GM13976 (cell line): ENCODE measurements at regions not wholly inside any gene's neighbourhood (a gene's known extent, or its start where the extent isn't known, plus 50 kb on each side); places are given as distances from the start of the nearest gene placed in this dataset.

ENCODE experiments used
- DNase-seq: peaks from one replicate; pipeline ENCODE4 v3.0.0; 2012; ENCODE audit warnings: low spot score
- CTCF ChIP-seq: IDR thresholded peaks from 2 replicates; pipeline ENCODE4 v1.5.1; 2012; ENCODE audit warnings: borderline replicate concordance, mild to moderate bottlenecking; ENCODE audit not compliant: insufficient read depth; ENCODE audit errors: extremely low read depth, missing control alignments, control extremely low read depth
- in situ Hi-C: fragments of 300-500 bp; cut with MboI; formaldehyde crosslinking; loops from one replicate; pipeline ENCODE4 v1.12.0; 2022; ENCODE audit warnings: low sequenced_read_pairs, mixed read lengths, inconsistent platforms; ENCODE audit not compliant: unreplicated experiment

GRCh38 chr5:88556406-88556805, 287.8 kb upstream of the TMEM161B start:
- TF ChIP-seq CTCF: no peak
- in situ Hi-C loops: no loop called here
- no peak for DNase-seq

GRCh38 chr5:88555674-88556073, 287.0 kb upstream of the TMEM161B start:
- in situ Hi-C loops: no loop called here
- DNase-seq: no peak

GRCh38 chr5:88553986-88554385, 285.3 kb upstream of the TMEM161B start:
- in situ Hi-C loops: no loop called here
- no peak for DNase-seq
- TF ChIP-seq CTCF: no peak

More at GRCh38 chr5:88555674-88556073, 287.0 kb upstream of the TMEM161B start:
- TF ChIP-seq CTCF: no peak

- TF ChIP-seq CTCF: no peak
- in situ Hi-C loops: no loop called here
- DNase-seq: no peak
Measured at GRCh38 chr5:88553136-88553875, 284.7 kb upstream of the TMEM161B start.

- no peak for TF ChIP-seq CTCF
- in situ Hi-C loops: no loop called here
- no peak for DNase-seq
Measured at GRCh38 chr5:88552426-88552825, 283.8 kb upstream of the TMEM161B start.

- in situ Hi-C loops: no loop called here
- no peak for TF ChIP-seq CTCF
- DNase-seq: no peak
Measured at GRCh38 chr5:88551724-88552345, 283.2 kb upstream of the TMEM161B start.
